GM12891 (cell line): ENCODE measurements at regions not wholly inside any gene's neighbourhood (a gene's known extent, or its start where the extent isn't known, plus 50 kb on each side); places are given as distances from the start of the nearest gene placed in this dataset.

Experiments
- DNase-seq: peaks from one replicate; pipeline ENCODE4 v3.0.0; 2011; ENCODE audit warnings: low spot score; ENCODE audit not compliant: insufficient read length
- FAIRE-seq: peaks from 2 replicates; lab custom pipeline; 2011; peaks lifted over from hg19 to GRCh38; lab: Jason Lieb, UNC
- PAX5 ChIP-seq: IDR thresholded peaks from 2 replicates; pipeline ENCODE4 v1.6.1; 2011; ENCODE audit warnings: low read length, moderate library complexity, mild to moderate bottlenecking; ENCODE audit not compliant: insufficient read depth, severe bottlenecking
- POLR2A ChIP-seq: IDR thresholded peaks from 2 replicates; pipeline ENCODE4 v1.6.1; 2011; ENCODE audit warnings: low read depth, low read length, control low read depth
- POLR2AphosphoS5 ChIP-seq: IDR thresholded peaks from 2 replicates; pipeline ENCODE4 v1.6.1; 2011; ENCODE audit warnings: low read depth, low read length, control low read depth
- POU2F2 ChIP-seq: IDR thresholded peaks from 2 replicates; pipeline ENCODE4 v1.6.1; 2011; ENCODE audit warnings: low read depth, mild to moderate bottlenecking, control low read depth, low read length, moderate library complexity
- SPI1 ChIP-seq: IDR thresholded peaks from 2 replicates; pipeline ENCODE4 v1.6.1; 2011; ENCODE audit warnings: low read depth, low read length, control low read depth
- TAF1 ChIP-seq: IDR thresholded peaks from 2 replicates; pipeline ENCODE4 v1.6.1; 2011; ENCODE audit warnings: low read depth, low read length, control low read depth

- TF ChIP-seq POLR2AphosphoS5 (no peak), POU2F2 (no peak), PAX5 (no peak), TAF1 (no peak), POLR2A (no peak), SPI1 (no peak)
- DNase-seq (no peak), FAIRE-seq (no peak)
These were observed 58.0 kb upstream of the TMEM33 start for GRCh38 chr4:41877020-41877796.

GRCh38 chr4:41874873-41875272, 60.4 kb upstream of the TMEM33 start:
- no peak for TF ChIP-seq POU2F2
- no peak for TF ChIP-seq POLR2A
- TF ChIP-seq SPI1: no peak
- TF ChIP-seq TAF1: no peak
- no peak for TF ChIP-seq POLR2AphosphoS5
- DNase-seq (no peak), FAIRE-seq (no peak)

GRCh38 chr4:41874398-41874797, 60.8 kb upstream of the TMEM33 start:
- no peak for TF ChIP-seq TAF1
- TF ChIP-seq SPI1: no peak
- no peak for TF ChIP-seq PAX5
- TF ChIP-seq POLR2A: no peak
- TF ChIP-seq POU2F2: no peak
- DNase-seq (no peak), FAIRE-seq (no peak)

- FAIRE-seq (no peak), DNase-seq (no peak)
- TF ChIP-seq POLR2A: no peak
- no peak for TF ChIP-seq PAX5
- no peak for TF ChIP-seq SPI1
- no peak for TF ChIP-seq POLR2AphosphoS5
- no peak for TF ChIP-seq TAF1
- TF ChIP-seq POU2F2: no peak
These were observed 61.6 kb upstream of the TMEM33 start for GRCh38 chr4:41873380-41874295.

- FAIRE-seq: no peak
- no peak for DNase-seq
- no peak for TF ChIP-seq TAF1
- no peak for TF ChIP-seq POLR2A
- TF ChIP-seq POU2F2: no peak
- TF ChIP-seq PAX5: no peak
- TF ChIP-seq POLR2AphosphoS5: no peak
- no peak for TF ChIP-seq SPI1
These were observed 65.2 kb upstream of the TMEM33 start for GRCh38 chr4:41870035-41870434.

GRCh38 chr4:41866799-41867677, 68.2 kb upstream of the TMEM33 start:
- no peak for FAIRE-seq
- no peak for TF ChIP-seq TAF1
- no peak for TF ChIP-seq POLR2AphosphoS5
- TF ChIP-seq PAX5: no peak
- no peak for TF ChIP-seq SPI1
- no peak for TF ChIP-seq POU2F2
- no peak for TF ChIP-seq POLR2A
- no peak for DNase-seq

GRCh38 chr4:41865981-41866798, 69.0 kb upstream of the TMEM33 start:
- no peak for DNase-seq
- FAIRE-seq: no peak
- TF ChIP-seq POLR2A: no peak
- TF ChIP-seq SPI1: no peak
- TF ChIP-seq PAX5: no peak
- TF ChIP-seq TAF1: no peak
- no peak for TF ChIP-seq POLR2AphosphoS5
- no peak for TF ChIP-seq POU2F2

- no peak for TF ChIP-seq POLR2AphosphoS5
- TF ChIP-seq PAX5: no peak
- TF ChIP-seq TAF1: no peak
- TF ChIP-seq SPI1: no peak
- no peak for TF ChIP-seq POU2F2
- TF ChIP-seq POLR2A: no peak
- DNase-seq (no peak), FAIRE-seq (no peak)
These were observed 69.8 kb upstream of the TMEM33 start for GRCh38 chr4:41865306-41865980.

GRCh38 chr4:41859087-41859486, 76.1 kb upstream of the TMEM33 start:
- FAIRE-seq (no peak), DNase-seq (no peak)
- no peak for TF ChIP-seq SPI1
- TF ChIP-seq TAF1: no peak
- TF ChIP-seq PAX5: no peak
- TF ChIP-seq POU2F2: no peak
- no peak for TF ChIP-seq POLR2AphosphoS5
- TF ChIP-seq POLR2A: no peak
